GM20000 (cell line): ENCODE measurements at regions not wholly inside any gene's neighbourhood (a gene's known extent, or its start where the extent isn't known, plus 50 kb on each side); places are given as distances from the start of the nearest gene placed in this dataset.

Experiments used
- DNase-seq: peaks from one replicate; pipeline ENCODE4 v3.0.0; 2012; ENCODE audit warnings: low spot score
- CTCF ChIP-seq: IDR thresholded peaks from 2 replicates; pipeline ENCODE4 v1.5.1; 2012; ENCODE audit warnings: mild to moderate bottlenecking, control low read depth; ENCODE audit errors: extremely low read depth, missing control alignments

- DNase-seq = no peak
- no peak for TF ChIP-seq CTCF
Observed at GRCh38 chrX:123072686-123073385, 111.2 kb upstream of the GRIA3 start.

GRCh38 chrX:123075947-123076561 is 108.0 kb upstream of the GRIA3 start:
- no peak for TF ChIP-seq CTCF
- no peak for DNase-seq

GRCh38 chrX:123077631-123078030 is 106.4 kb upstream of the GRIA3 start:
- TF ChIP-seq CTCF = no peak
- DNase-seq = no peak

GRCh38 chrX:123080065-123080464 is 104.0 kb upstream of the GRIA3 start:
- TF ChIP-seq CTCF = no peak
- DNase-seq = no peak

- TF ChIP-seq CTCF = no peak
Observed at GRCh38 chrX:123081776-123082175, 102.3 kb upstream of the GRIA3 start.

GRCh38 chrX:123083924-123084323 is 100.2 kb upstream of the GRIA3 start:
- TF ChIP-seq CTCF = no peak
- DNase-seq = no peak

More at GRCh38 chrX:123081776-123082175, 102.3 kb upstream of the GRIA3 start:
- no peak for DNase-seq

GRCh38 chrX:123084797-123085196 is 99.3 kb upstream of the GRIA3 start:
- TF ChIP-seq CTCF = no peak
- DNase-seq = no peak
